ENCODE measurements at regions not wholly inside any gene's neighbourhood (a gene's known extent, or its start where the extent isn't known, plus 50 kb on each side); places are given as distances from the start of the nearest gene placed in this dataset.

- Histone ChIP-seq H3K4me3 (ENCODE audit: control insufficient read depth in 2 of 3, extremely low read depth in 1 of 3, insufficient read depth in 2 of 3, low read depth in 1 of 3, low read length in 3 of 3) (no peak overlapping the region), H3K9ac (ENCODE audit: control insufficient read depth, extremely low read depth, insufficient read depth, low read length) (no peak overlapping the region), H3K27ac (ENCODE audit: control insufficient read depth, insufficient read depth, low read length) (no peak overlapping the region), H4K20me1 (ENCODE audit: control insufficient read depth, extremely low read depth, insufficient read depth, low read length) (no peaks in the 10 kb centered on the region), H3K9me1 (ENCODE audit: control insufficient read depth, extremely low read depth, insufficient read depth, low read length) (no peaks in the 10 kb centered on the region), H3K9me3 (ENCODE audit: control insufficient read depth, low read depth, low read length) (no peaks in the 10 kb centered on the region), H3K4me1 (ENCODE audit: control insufficient read depth, extremely low read depth, insufficient read depth, low read length) (no peaks in the 10 kb centered on the region), H3K4me2 (ENCODE audit: control insufficient read depth, extremely low read depth, insufficient read depth, low read depth, low read length) (no peak overlapping the region), H3K79me2 (ENCODE audit: control insufficient read depth, insufficient read depth, low read length) (no peaks in the 10 kb centered on the region), H2AFZ (ENCODE audit: control insufficient read depth, low read length) (no peak overlapping the region), H3K36me3 (ENCODE audit: control insufficient read depth in 2 of 2, extremely low read depth in 1 of 2, insufficient read depth in 2 of 2, low read length in 2 of 2) (no peaks in the 10 kb centered on the region), H3K27me3 (ENCODE audit: control insufficient read depth, extremely low read depth, insufficient read depth, low read length) (no peaks in the 10 kb centered on the region)
- dilution Hi-C loops (cut with MboI; ENCODE audit: extremely low pct_ligation_motif_present, low sequenced_read_pairs), result no loop called here
- no peak for FAIRE-seq
- TF ChIP-seq EZH2 (IDR thresholded peaks at IDR 0.05; ENCODE audit: low read length), result no peak
- no peak for TF ChIP-seq CTCF (optimal IDR thresholded peaks at IDR 0.05 in 1 of 3, IDR thresholded peaks at IDR 0.05 in 1 of 3, conservative IDR thresholded peaks at IDR 0.05 in 1 of 3; ENCODE audit: extremely low read depth in 1 of 3, insufficient read depth in 2 of 3, low read length in 3 of 3)
- no peak for DNase-seq (ENCODE audit: low read depth, low spot score)
Measured at GRCh38 chr1:213821943-213822334, 165.8 kb upstream of the PROX1 start.

DNA sequence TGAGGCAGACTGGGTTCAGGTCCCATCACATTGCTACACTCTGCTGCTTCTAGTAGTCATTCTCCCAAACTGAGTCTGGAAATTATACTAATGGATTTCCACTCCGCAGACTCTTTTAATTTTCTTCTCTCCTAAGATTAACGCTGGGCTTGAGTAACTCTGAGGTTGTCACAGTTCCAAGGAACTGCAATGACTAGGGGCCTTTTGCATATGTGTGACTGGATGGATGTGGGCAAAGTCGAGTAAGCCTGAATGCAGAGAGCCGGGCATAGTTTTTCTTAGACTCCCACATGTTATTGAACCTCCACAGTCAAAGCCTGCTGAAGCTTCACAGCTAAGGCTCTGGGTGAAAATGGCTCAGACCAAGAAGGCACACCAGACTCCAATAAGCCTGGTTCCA, 160.9 kb upstream of the PROX1 start:
- TF ChIP-seq CTCF (optimal IDR thresholded peaks at IDR 0.05 in 1 of 3, IDR thresholded peaks at IDR 0.05 in 1 of 3, conservative IDR thresholded peaks at IDR 0.05 in 1 of 3; ENCODE audit: extremely low read depth in 1 of 3, insufficient read depth in 2 of 3, low read length in 3 of 3) (no peak), EZH2 (IDR thresholded peaks at IDR 0.05; ENCODE audit: low read length) (no peak)
- H3K4me2 ChIP-seq (ENCODE audit: control insufficient read depth, extremely low read depth, insufficient read depth, low read depth, low read length), result no peak overlapping the region
- dilution Hi-C loops (cut with MboI; ENCODE audit: extremely low pct_ligation_motif_present, low sequenced_read_pairs), result no loop called here
- no peak overlapping the region for H3K4me3 ChIP-seq (ENCODE audit: control insufficient read depth in 2 of 3, extremely low read depth in 1 of 3, insufficient read depth in 2 of 3, low read depth in 1 of 3, low read length in 3 of 3)
- no peaks in the 10 kb centered on the region for H3K36me3 ChIP-seq (ENCODE audit: control insufficient read depth in 2 of 2, extremely low read depth in 1 of 2, insufficient read depth in 2 of 2, low read length in 2 of 2)
- no peaks in the 10 kb centered on the region for H3K9me1 ChIP-seq (ENCODE audit: control insufficient read depth, extremely low read depth, insufficient read depth, low read length)
- H3K79me2 ChIP-seq (ENCODE audit: control insufficient read depth, insufficient read depth, low read length), result no peaks in the 10 kb centered on the region
- H3K9ac ChIP-seq (ENCODE audit: control insufficient read depth, extremely low read depth, insufficient read depth, low read length), result no peak overlapping the region
- H3K27ac ChIP-seq (ENCODE audit: control insufficient read depth, insufficient read depth, low read length), result no peak overlapping the region
- H3K27me3 ChIP-seq (ENCODE audit: control insufficient read depth, extremely low read depth, insufficient read depth, low read length), result no peaks in the 10 kb centered on the region
- FAIRE-seq (no peak), DNase-seq (ENCODE audit: low read depth, low spot score) (no peak)
- H3K4me1 ChIP-seq (ENCODE audit: control insufficient read depth, extremely low read depth, insufficient read depth, low read length), result no peaks in the 10 kb centered on the region
- H3K9me3 ChIP-seq (ENCODE audit: control insufficient read depth, low read depth, low read length), result no peaks in the 10 kb centered on the region
- no peaks in the 10 kb centered on the region for H4K20me1 ChIP-seq (ENCODE audit: control insufficient read depth, extremely low read depth, insufficient read depth, low read length)
- no peak overlapping the region for H2AFZ ChIP-seq (ENCODE audit: control insufficient read depth, low read length)
